ENCODE measurements at regions not wholly inside any gene's neighbourhood (a gene's known extent, or its start where the extent isn't known, plus 50 kb on each side); places are given as distances from the start of the nearest gene placed in this dataset.

DNA sequence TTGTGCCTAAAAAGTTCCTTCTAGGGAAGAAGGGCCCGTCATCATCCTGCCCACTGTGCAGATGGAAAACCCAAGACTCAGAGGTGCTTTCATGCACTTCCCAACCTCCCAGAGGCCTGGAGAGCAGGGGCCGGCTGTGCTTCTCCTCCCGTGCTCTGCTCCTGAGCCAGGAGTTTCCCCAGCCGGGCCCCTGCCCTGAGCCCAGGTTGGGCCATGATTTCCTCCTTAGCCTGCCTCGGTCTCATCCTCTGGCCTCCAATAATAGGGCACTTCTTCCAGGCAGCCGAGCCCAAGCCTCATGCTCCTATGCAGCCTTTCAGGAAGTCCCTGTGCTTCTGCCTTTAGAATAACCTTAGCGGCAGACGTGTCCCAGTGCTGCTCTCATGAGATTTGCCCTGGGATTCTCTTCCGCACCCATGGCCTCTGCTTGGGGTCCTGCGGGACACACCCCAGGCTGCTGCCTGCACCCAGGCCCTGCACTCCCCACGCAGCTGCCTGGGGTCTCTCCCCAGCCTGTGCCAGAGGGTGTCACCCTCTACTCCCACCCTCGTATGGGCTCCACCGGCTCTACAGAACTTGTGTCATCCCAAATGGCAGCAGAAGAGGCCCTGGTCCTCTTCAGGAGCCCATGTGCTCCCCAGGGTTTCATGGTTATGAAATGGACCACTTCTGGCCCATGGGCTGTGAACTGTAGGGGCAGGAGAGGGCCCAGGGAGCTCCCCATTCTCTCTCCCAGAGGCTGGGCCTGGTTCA lies 359.3 kb downstream of the ADGRD1 start:
- H3K27me3 ChIP-seq (ENCODE audit: insufficient read depth, low read length), result no peaks in the 10 kb centered on the region
- no peak overlapping the region for H4K8ac ChIP-seq (ENCODE audit: low read depth, low read length)
- H3K14ac ChIP-seq (ENCODE audit: low read length), result no peak overlapping the region
- no peak overlapping the region for H3K4ac ChIP-seq (ENCODE audit: low read depth, low read length)
- H2AFZ ChIP-seq (ENCODE audit: insufficient read depth, low read length, poor library complexity), result no peak overlapping the region
- no peak overlapping the region for H4K91ac ChIP-seq (ENCODE audit: low read depth, low read length)
- no peak overlapping the region for H2BK120ac ChIP-seq (ENCODE audit: insufficient read depth, low read length, poor library complexity)
- no peak overlapping the region for H3K18ac ChIP-seq (ENCODE audit: low read length)
- H3K79me2 ChIP-seq (ENCODE audit: control insufficient read depth, insufficient read depth, low read length, poor library complexity), result no peaks in the 10 kb centered on the region
- no peak overlapping the region for H3K23ac ChIP-seq (ENCODE audit: low read length)
- H3K4me1 ChIP-seq (ENCODE audit: control insufficient read depth in 1 of 2, insufficient read depth in 2 of 2, low read length in 2 of 2), result no peaks in the 10 kb centered on the region
- H2BK12ac ChIP-seq (ENCODE audit: low read length), result no peak overlapping the region
- no peak overlapping the region for H2BK5ac ChIP-seq (ENCODE audit: low read depth, low read length, poor library complexity)
- H3K27ac ChIP-seq (ENCODE audit: low read depth, low read length), result no peak overlapping the region
- H3K4me3 ChIP-seq (ENCODE audit: low read depth, low read length), result no peak overlapping the region
- no peak overlapping the region for H3K4me2 ChIP-seq (ENCODE audit: low read length)
- H3K79me1 ChIP-seq (ENCODE audit: low read length), result no peaks in the 10 kb centered on the region
- no peak overlapping the region for H3K9ac ChIP-seq (ENCODE audit: low read length)
- peaks cover 14% of the 10 kb centered on the region for H3K9me3 ChIP-seq (ENCODE audit: insufficient read depth, low read depth, low read length)
- H4K12ac ChIP-seq (ENCODE audit: low read depth, low read length), result no peak overlapping the region
- no peak overlapping the region for H2AK5ac ChIP-seq (ENCODE audit: low read length)
- WGBS (ENCODE audit: extremely low coverage, insufficient coverage, insufficient read length), result no CpG with 5 or more reads among the region's 13 CpGs
- no peaks in the 10 kb centered on the region for H3K36me3 ChIP-seq (ENCODE audit: control insufficient read depth in 1 of 2, insufficient read depth in 2 of 2, low read length in 2 of 2)
- DNase-seq, result no peak

DNA sequence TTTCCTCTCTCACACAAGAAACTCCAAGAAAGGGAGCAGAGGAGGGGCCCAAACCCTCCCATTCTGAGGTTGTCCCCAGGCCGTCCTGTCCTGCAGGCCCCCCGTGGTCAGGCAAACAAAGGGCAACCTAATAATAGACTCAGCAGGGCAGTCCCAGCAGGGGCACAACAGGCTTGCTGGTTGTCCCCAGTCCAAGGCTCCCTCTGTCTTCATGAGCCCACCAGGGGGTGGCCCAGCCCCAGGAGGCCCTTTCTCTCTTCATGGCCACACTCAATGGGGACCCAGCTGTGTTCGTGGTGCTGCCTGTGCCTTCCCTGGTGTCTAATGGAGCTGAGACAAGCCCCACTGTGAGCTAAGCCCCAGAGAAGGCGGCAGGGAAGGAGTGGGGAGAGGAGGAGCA lies 359.9 kb downstream of the ADGRD1 start:
- H2AFZ ChIP-seq (ENCODE audit: insufficient read depth, low read length, poor library complexity), result no peak overlapping the region
- no peak overlapping the region for H3K4me3 ChIP-seq (ENCODE audit: low read depth, low read length)
- no peaks in the 10 kb centered on the region for H3K79me2 ChIP-seq (ENCODE audit: control insufficient read depth, insufficient read depth, low read length, poor library complexity)
- no peak overlapping the region for H2BK5ac ChIP-seq (ENCODE audit: low read depth, low read length, poor library complexity)
- no peak overlapping the region for H4K91ac ChIP-seq (ENCODE audit: low read depth, low read length)
- DNase-seq, result no peak
- H3K27me3 ChIP-seq (ENCODE audit: insufficient read depth, low read length), result no peaks in the 10 kb centered on the region
- H4K12ac ChIP-seq (ENCODE audit: low read depth, low read length), result no peak overlapping the region
- no peak overlapping the region for H2BK120ac ChIP-seq (ENCODE audit: insufficient read depth, low read length, poor library complexity)
- H3K79me1 ChIP-seq (ENCODE audit: low read length), result no peaks in the 10 kb centered on the region
- no peak overlapping the region for H3K14ac ChIP-seq (ENCODE audit: low read length)
- no peak overlapping the region for H3K4me2 ChIP-seq (ENCODE audit: low read length)
- H3K18ac ChIP-seq (ENCODE audit: low read length), result no peak overlapping the region
- H3K23ac ChIP-seq (ENCODE audit: low read length), result no peak overlapping the region
- no peak overlapping the region for H4K8ac ChIP-seq (ENCODE audit: low read depth, low read length)
- peaks cover 14% of the 10 kb centered on the region for H3K9me3 ChIP-seq (ENCODE audit: insufficient read depth, low read depth, low read length)
- H3K36me3 ChIP-seq (ENCODE audit: control insufficient read depth in 1 of 2, insufficient read depth in 2 of 2, low read length in 2 of 2), result no peaks in the 10 kb centered on the region
- H3K4me1 ChIP-seq (ENCODE audit: control insufficient read depth in 1 of 2, insufficient read depth in 2 of 2, low read length in 2 of 2), result no peaks in the 10 kb centered on the region
- no peak overlapping the region for H3K4ac ChIP-seq (ENCODE audit: low read depth, low read length)
- H2AK5ac ChIP-seq (ENCODE audit: low read length), result no peak overlapping the region
- H3K27ac ChIP-seq (ENCODE audit: low read depth, low read length), result no peak overlapping the region
- no peak overlapping the region for H3K9ac ChIP-seq (ENCODE audit: low read length)
- no peak overlapping the region for H2BK12ac ChIP-seq (ENCODE audit: low read length)
- WGBS (ENCODE audit: extremely low coverage, insufficient coverage, insufficient read length), result no CpG with 5 or more reads among the region's 4 CpGs

DNA sequence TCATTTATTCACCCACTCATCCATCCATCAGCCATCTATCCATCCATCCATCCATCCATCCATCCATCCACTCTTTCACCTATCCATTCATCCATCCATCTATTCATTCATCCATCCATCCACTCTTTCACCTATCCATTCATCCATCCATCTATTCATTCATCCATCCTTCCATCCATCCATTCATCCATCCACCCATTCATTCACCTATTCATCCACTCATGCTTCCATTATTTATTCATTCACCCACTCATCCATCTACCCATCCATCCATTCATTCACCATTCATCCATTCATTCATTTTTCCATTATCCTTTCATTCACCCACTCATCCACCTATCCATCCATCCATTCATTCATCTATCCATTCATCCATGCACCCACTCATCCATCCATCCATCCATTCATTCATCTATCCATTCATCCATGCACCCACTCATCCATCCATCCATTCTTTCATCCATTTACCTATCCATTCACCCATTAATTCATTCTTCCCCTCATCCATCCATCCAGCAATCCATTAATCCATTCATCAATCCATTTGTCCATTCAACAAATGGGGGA lies 360.9 kb downstream of the ADGRD1 start:
- no peak overlapping the region for H3K18ac ChIP-seq (ENCODE audit: low read length)
- H3K4me3 ChIP-seq (ENCODE audit: low read depth, low read length), result no peak overlapping the region
- H2AK5ac ChIP-seq (ENCODE audit: low read length), result no peak overlapping the region
- DNase-seq, result no peak
- no peak overlapping the region for H3K27ac ChIP-seq (ENCODE audit: low read depth, low read length)
- H2BK12ac ChIP-seq (ENCODE audit: low read length), result no peak overlapping the region
- no peaks in the 10 kb centered on the region for H3K36me3 ChIP-seq (ENCODE audit: control insufficient read depth in 1 of 2, insufficient read depth in 2 of 2, low read length in 2 of 2)
- H2BK120ac ChIP-seq (ENCODE audit: insufficient read depth, low read length, poor library complexity), result no peak overlapping the region
- no peak overlapping the region for H3K4ac ChIP-seq (ENCODE audit: low read depth, low read length)
- no peak overlapping the region for H4K8ac ChIP-seq (ENCODE audit: low read depth, low read length)
- H3K4me1 ChIP-seq (ENCODE audit: control insufficient read depth in 1 of 2, insufficient read depth in 2 of 2, low read length in 2 of 2), result no peaks in the 10 kb centered on the region
- no peaks in the 10 kb centered on the region for H3K79me2 ChIP-seq (ENCODE audit: control insufficient read depth, insufficient read depth, low read length, poor library complexity)
- no peak overlapping the region for H3K9ac ChIP-seq (ENCODE audit: low read length)
- no peak overlapping the region for H3K4me2 ChIP-seq (ENCODE audit: low read length)
- peaks cover 14% of the 10 kb centered on the region for H3K9me3 ChIP-seq (ENCODE audit: insufficient read depth, low read depth, low read length)
- H4K91ac ChIP-seq (ENCODE audit: low read depth, low read length), result no peak overlapping the region
- no peak overlapping the region for H3K14ac ChIP-seq (ENCODE audit: low read length)
- no peaks in the 10 kb centered on the region for H3K79me1 ChIP-seq (ENCODE audit: low read length)
- H2AFZ ChIP-seq (ENCODE audit: insufficient read depth, low read length, poor library complexity), result no peak overlapping the region
- no peak overlapping the region for H4K12ac ChIP-seq (ENCODE audit: low read depth, low read length)
- H3K27me3 ChIP-seq (ENCODE audit: insufficient read depth, low read length), result no peaks in the 10 kb centered on the region
- no peak overlapping the region for H3K23ac ChIP-seq (ENCODE audit: low read length)
- no peak overlapping the region for H2BK5ac ChIP-seq (ENCODE audit: low read depth, low read length, poor library complexity)

DNA sequence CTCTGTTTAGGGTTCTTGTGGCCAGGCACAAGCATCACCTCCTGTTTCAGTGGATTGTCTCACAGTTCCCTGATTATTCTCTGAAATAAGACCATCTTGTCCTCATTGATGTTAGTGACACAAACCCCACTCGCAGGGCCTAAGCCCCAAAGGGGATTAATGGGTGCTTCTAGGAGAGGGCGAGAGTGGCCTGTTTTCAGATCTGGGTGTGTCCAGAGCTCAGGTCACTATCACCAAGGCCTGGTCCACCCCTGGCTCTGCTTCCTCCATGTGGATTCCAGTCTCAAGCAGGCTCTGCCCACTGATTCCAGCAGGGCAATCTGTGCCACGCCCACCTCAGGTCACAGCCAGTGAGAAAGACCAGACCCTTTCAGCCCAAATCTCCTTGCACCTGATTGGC lies 361.9 kb downstream of the ADGRD1 start:
- H3K79me2 ChIP-seq (ENCODE audit: control insufficient read depth, insufficient read depth, low read length, poor library complexity), result no peaks in the 10 kb centered on the region
- no peak overlapping the region for H2BK120ac ChIP-seq (ENCODE audit: insufficient read depth, low read length, poor library complexity)
- no peak overlapping the region for H3K4ac ChIP-seq (ENCODE audit: low read depth, low read length)
- DNase-seq, result no peak
- no peak overlapping the region for H4K12ac ChIP-seq (ENCODE audit: low read depth, low read length)
- H2BK12ac ChIP-seq (ENCODE audit: low read length), result no peak overlapping the region
- no peaks in the 10 kb centered on the region for H3K36me3 ChIP-seq (ENCODE audit: control insufficient read depth in 1 of 2, insufficient read depth in 2 of 2, low read length in 2 of 2)
- H2BK5ac ChIP-seq (ENCODE audit: low read depth, low read length, poor library complexity), result no peak overlapping the region
- H4K91ac ChIP-seq (ENCODE audit: low read depth, low read length), result no peak overlapping the region
- H3K27ac ChIP-seq (ENCODE audit: low read depth, low read length), result no peak overlapping the region
- H3K23ac ChIP-seq (ENCODE audit: low read length), result no peak overlapping the region
- no peak overlapping the region for H3K4me2 ChIP-seq (ENCODE audit: low read length)
- no peaks in the 10 kb centered on the region for H3K27me3 ChIP-seq (ENCODE audit: insufficient read depth, low read length)
- H3K4me3 ChIP-seq (ENCODE audit: low read depth, low read length), result no peak overlapping the region
- no peak overlapping the region for H2AFZ ChIP-seq (ENCODE audit: insufficient read depth, low read length, poor library complexity)
- no peak overlapping the region for H2AK5ac ChIP-seq (ENCODE audit: low read length)
- no peaks in the 10 kb centered on the region for H3K4me1 ChIP-seq (ENCODE audit: control insufficient read depth in 1 of 2, insufficient read depth in 2 of 2, low read length in 2 of 2)
- H3K9me3 ChIP-seq (ENCODE audit: insufficient read depth, low read depth, low read length), result peaks cover 14% of the 10 kb centered on the region
- H3K18ac ChIP-seq (ENCODE audit: low read length), result no peak overlapping the region
- WGBS (ENCODE audit: extremely low coverage, insufficient coverage, insufficient read length), result no CpG with 5 or more reads among the region's 3 CpGs
- no peak overlapping the region for H3K14ac ChIP-seq (ENCODE audit: low read length)
- no peaks in the 10 kb centered on the region for H3K79me1 ChIP-seq (ENCODE audit: low read length)
- no peak overlapping the region for H4K8ac ChIP-seq (ENCODE audit: low read depth, low read length)
- H3K9ac ChIP-seq (ENCODE audit: low read length), result no peak overlapping the region

All from trophoblast cell (in vitro differentiated cells and primary cell).